Small intestine (tissue), 7 donors: ENCODE measurements at regions not wholly inside any gene's neighbourhood (a gene's known extent, or its start where the extent isn't known, plus 50 kb on each side); places are given as distances from the start of the nearest gene placed in this dataset.

Experiments
- DNase-seq, 2 donors: peaks; one replicate each; pipeline versions ENCODE4 v3.0.0 to v3.0.0-alpha.2; 2013
- FAIRE-seq: peaks from 2 replicates; lab custom pipeline; 2012; peaks lifted over from hg19 to GRCh38; lab: Jason Lieb, UNC
- H3K27ac ChIP-seq, 3 donors: one replicate each; pipeline ENCODE4 v1.5.1; 2013; ENCODE audit warnings: low read length in 2 of 3, mild to moderate bottlenecking in 2 of 3, control low read depth in 1 of 3, inconsistent platforms in 1 of 3, low read depth in 1 of 3, moderate library complexity in 1 of 3
- H3K27me3 ChIP-seq, 3 donors: one replicate each; pipeline ENCODE4 v1.6.1; 2013; ENCODE audit warnings: low read length in 3 of 3, inconsistent platforms in 1 of 3; ENCODE audit not compliant: control insufficient read depth in 3 of 3, insufficient read depth in 3 of 3
- H3K36me3 ChIP-seq, 3 donors: one replicate each; pipeline ENCODE4 v1.6.1; 2013; ENCODE audit warnings: low read length in 3 of 3, inconsistent platforms in 1 of 3, low read depth in 1 of 3, mild to moderate bottlenecking in 1 of 3, moderate library complexity in 1 of 3; ENCODE audit not compliant: control insufficient read depth in 3 of 3, insufficient read depth in 2 of 3
- H3K4me1 ChIP-seq, 3 donors: one replicate each; pipeline ENCODE4 v1.6.1; 2013; ENCODE audit warnings: low read length in 2 of 3, inconsistent platforms in 1 of 3, low read depth in 1 of 3, mild to moderate bottlenecking in 1 of 3, moderate library complexity in 1 of 3; ENCODE audit not compliant: control insufficient read depth in 3 of 3, insufficient read depth in 2 of 3
- H3K4me3 ChIP-seq, 3 donors: one replicate each; pipeline ENCODE4 v1.5.1; 2013; ENCODE audit warnings: low read length in 3 of 3, control low read depth in 1 of 3, inconsistent platforms in 1 of 3, low read depth in 1 of 3, mild to moderate bottlenecking in 1 of 3, moderate library complexity in 1 of 3
- H3K9me3 ChIP-seq, 2 donors: one replicate each; pipeline ENCODE4 v1.6.1; 2013; ENCODE audit warnings: low read depth in 1 of 2, low read length in 1 of 2; ENCODE audit not compliant: control insufficient read depth in 2 of 2, insufficient read depth in 1 of 2
- WGBS, 3 donors: extraction: QIAGEN DNeasy Blood & Tissue Kit; methylation state at CpG; one replicate each; pipeline ENCODE4 v1.1.7; 2013; 5-methylcytosine and 5-hydroxymethylcytosine counted together
- donor health status: healthy with polysubstance abuse.
- donor health status: control.
- donor health status: control.
- donor health status: Bipolar disorder and iron deficiency.
- donor health status: healthy.

DNA sequence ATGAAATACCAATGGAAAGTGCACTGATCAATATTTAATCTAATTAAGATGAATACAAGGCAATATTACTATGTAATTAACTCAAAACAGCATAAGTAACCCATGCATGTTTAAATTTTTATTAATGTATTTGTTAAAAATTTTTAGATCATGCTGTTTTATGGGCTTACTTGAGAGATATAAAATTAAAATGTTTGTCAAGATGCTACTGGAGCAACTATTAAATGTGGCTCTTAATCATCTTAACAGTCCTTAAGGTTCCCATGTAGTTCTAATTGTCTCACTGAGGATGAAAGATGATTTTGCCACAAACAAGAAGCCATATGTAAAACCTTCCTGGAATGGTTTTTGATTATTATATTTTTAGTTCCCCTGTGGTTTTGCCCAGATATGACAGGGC, 897.1 kb downstream of the KCNMA1 start:
- Histone ChIP-seq H3K36me3 (no peaks in the 10 kb centered on the region), H3K4me3 (no peak overlapping the region), H3K4me1 (no peaks in the 10 kb centered on the region), H3K27ac (no peak overlapping the region), H3K9me3 (no peaks in the 10 kb centered on the region), H3K27me3 (no peaks in the 10 kb centered on the region)
- FAIRE-seq (no peak), DNase-seq (no peak)

DNA sequence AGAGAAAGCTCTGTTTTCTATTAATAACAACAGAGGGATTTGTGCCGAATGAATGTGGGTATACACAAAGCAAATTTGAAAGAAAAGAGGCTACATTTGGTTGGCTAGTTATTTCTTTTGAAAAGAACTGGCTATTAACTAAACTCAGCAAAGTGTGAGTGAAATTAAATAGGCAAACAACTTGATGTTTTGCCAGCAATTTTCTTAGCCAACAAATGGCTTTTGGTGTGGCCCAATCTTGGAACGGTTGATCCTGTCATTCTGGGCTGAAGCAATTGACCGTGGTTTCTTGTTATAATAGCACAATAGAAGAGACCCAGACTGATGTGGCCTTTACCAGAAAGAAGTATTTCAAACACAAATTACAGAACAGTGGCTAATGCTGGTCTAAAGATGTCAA, 898.6 kb downstream of the KCNMA1 start:
- no peaks in the 10 kb centered on the region for H3K27me3 ChIP-seq
- DNase-seq = no peak
- no peak overlapping the region for H3K27ac ChIP-seq
- H3K4me1 ChIP-seq = no peaks in the 10 kb centered on the region
- H3K4me3 ChIP-seq = no peak overlapping the region
- 73 to 83% (median 80%) methylated on average over 3 of the region's 3 CpGs for WGBS, 3 donors
- no peak for FAIRE-seq
- no peaks in the 10 kb centered on the region for H3K36me3 ChIP-seq
- H3K9me3 ChIP-seq = no peaks in the 10 kb centered on the region

DNA sequence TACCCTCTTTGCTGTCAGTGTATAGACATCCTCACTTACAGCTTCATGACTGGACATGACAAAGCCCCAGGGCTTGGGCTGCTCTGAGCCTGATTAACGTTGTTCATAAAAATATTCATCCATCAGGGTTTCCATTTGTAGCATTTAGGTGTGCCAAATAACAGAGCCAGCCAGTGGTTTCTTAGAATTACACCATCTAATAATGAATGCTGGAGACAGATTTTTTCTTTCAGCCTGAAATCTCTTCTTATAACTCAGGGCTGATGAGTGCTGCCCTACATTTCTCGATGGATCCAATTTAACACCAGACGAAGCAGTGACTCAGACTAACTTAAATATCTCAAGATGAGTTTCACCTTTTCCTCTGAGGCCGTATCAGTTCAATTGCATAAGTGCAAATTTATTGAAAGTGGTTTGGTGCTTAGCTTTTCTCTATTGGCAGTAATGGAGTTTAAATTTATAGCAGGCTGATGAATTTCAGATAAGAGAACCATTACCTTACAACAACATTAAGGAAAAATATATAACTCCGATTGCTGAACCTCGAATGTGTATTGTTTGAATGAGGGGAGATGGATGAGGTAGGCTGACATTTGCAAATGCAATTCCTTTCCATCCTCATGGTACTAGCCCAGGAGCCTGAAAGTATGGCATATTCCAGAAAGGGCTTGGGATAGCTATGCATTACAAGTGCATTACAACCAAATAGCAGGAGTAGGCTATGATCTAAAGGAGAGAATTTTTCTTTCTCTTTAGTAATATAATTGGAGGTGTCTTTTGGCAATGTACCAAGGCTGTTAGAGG, 900.6 kb downstream of the KCNMA1 start:
- Histone ChIP-seq H3K4me1 (no peaks in the 10 kb centered on the region), H3K36me3 (no peaks in the 10 kb centered on the region), H3K27ac (no peak overlapping the region), H3K27me3 (no peaks in the 10 kb centered on the region), H3K9me3 (no peaks in the 10 kb centered on the region), H3K4me3 (no peak overlapping the region)
- 73 to 79% (median 77%) methylated on average over 6 of the region's 6 CpGs for WGBS, 3 donors
- DNase-seq = no peak
- FAIRE-seq = no peak

DNA sequence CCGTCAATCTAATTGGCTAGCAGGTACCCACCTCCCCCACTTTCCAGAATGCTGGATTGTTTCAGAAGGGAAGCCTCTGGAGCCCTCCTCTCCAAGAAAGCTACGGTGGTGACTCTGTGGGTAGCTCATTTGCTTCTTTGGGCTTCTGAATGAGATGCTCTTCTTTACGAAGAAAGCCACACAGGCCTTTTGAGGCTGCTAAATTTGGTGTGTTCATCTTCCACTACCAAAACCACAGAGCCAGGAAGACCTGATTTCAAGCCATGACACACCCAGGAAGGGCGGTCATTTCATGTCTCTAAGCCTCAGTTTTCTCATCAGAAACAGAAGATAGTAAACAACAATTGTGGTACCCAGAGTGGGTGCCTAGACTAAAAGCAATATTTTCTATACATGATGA, 901.2 kb downstream of the KCNMA1 start:
- 64 to 77% (median 66%) methylated on average over 4 of the region's 4 CpGs for WGBS, 3 donors
- FAIRE-seq = no peak
- Histone ChIP-seq H3K4me1 (no peaks in the 10 kb centered on the region), H3K9me3 (no peaks in the 10 kb centered on the region), H3K36me3 (no peaks in the 10 kb centered on the region), H3K4me3 (no peak overlapping the region), H3K27me3 (no peaks in the 10 kb centered on the region), H3K27ac (no peak overlapping the region)
- no peak for DNase-seq

DNA sequence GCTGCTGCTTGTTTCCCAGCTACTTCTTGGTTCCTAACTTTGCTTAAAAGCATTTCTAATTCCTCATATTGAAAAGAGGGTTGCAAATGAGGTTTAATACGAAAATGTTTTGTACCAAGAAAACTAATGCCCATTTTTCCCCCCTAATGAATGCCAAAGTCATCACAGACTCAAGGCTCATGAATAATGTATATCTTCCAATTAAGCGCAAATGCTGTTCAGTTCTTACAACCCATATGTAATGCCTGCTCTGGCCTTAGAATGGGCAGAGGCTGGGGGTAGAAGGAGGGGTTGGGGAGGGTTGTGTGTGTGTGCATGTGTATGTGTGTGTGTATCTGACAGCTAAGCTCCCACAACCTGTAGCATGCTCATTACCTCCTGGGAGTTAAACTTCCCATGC, 901.7 kb downstream of the KCNMA1 start:
- DNase-seq (no peak), FAIRE-seq (no peak)
- 62 to 74% (median 62%) methylated on average over 2 of the region's 2 CpGs for WGBS, 3 donors
- H3K4me1 ChIP-seq = no peaks in the 10 kb centered on the region
- no peak overlapping the region for H3K4me3 ChIP-seq
- no peaks in the 10 kb centered on the region for H3K36me3 ChIP-seq
- H3K27me3 ChIP-seq = no peaks in the 10 kb centered on the region
- H3K27ac ChIP-seq = no peak overlapping the region
- no peaks in the 10 kb centered on the region for H3K9me3 ChIP-seq

DNA sequence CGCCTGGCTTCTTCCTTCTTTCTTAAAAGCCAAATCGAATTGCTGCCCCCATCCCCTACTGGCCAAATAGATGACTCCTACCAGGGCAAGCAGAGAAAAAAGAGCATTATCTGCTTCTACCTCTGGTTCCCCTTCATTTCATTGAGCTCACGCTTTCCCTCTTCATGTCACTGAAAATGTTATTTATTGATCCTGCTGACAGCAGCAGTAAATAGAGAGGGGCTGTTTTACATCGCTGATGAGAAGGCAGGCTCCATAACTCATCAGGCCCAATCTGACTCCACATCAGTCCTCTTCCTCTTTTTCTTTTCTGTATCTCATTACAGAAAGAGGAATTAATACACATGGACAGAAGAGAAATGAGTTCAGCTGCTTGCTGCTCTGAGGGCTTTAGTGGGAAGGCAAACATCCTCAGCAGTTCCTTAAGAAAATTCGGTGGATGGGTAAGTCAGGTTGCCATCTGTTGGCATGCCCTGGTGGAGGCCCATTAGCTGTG, 904.1 kb downstream of the KCNMA1 start:
- 61 to 76% (median 64%) methylated on average over 5 of the region's 5 CpGs for WGBS, 3 donors
- Histone ChIP-seq H3K9me3 (no peaks in the 10 kb centered on the region), H3K4me3 (no peak overlapping the region), H3K27me3 (no peaks in the 10 kb centered on the region), H3K27ac (no peak overlapping the region), H3K36me3 (no peaks in the 10 kb centered on the region), H3K4me1 (no peaks in the 10 kb centered on the region)
- DNase-seq (no peak), FAIRE-seq (no peak)

DNA sequence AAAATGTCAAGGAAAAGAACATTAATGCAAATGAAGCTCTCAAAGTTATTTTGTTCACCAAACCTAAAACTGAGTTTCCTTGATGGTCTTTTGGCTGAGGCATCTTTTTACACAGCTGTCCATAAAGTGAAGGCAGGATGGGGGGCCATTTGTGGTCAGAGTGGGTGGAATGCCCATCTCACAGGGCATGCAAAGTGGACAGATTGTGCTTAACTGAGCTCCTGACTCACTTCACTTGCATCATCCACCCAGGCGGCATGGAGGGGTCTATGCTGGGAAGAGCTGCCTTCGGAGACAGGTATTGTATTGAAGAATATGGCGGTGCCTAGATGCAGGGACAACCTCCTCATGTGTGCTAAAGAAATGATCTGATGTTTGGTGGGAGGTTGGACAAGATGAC, 905.3 kb downstream of the KCNMA1 start:
- no peak for FAIRE-seq
- Histone ChIP-seq H3K36me3 (no peaks in the 10 kb centered on the region), H3K4me1 (no peaks in the 10 kb centered on the region), H3K9me3 (no peaks in the 10 kb centered on the region), H3K4me3 (no peak overlapping the region), H3K27me3 (no peaks in the 10 kb centered on the region), H3K27ac (no peak overlapping the region)
- DNase-seq = no peak
- whole genome bisulfite sequencing, 3 donors = 93 to 95% (median 93%) methylated on average over 3 of the region's 3 CpGs

DNA sequence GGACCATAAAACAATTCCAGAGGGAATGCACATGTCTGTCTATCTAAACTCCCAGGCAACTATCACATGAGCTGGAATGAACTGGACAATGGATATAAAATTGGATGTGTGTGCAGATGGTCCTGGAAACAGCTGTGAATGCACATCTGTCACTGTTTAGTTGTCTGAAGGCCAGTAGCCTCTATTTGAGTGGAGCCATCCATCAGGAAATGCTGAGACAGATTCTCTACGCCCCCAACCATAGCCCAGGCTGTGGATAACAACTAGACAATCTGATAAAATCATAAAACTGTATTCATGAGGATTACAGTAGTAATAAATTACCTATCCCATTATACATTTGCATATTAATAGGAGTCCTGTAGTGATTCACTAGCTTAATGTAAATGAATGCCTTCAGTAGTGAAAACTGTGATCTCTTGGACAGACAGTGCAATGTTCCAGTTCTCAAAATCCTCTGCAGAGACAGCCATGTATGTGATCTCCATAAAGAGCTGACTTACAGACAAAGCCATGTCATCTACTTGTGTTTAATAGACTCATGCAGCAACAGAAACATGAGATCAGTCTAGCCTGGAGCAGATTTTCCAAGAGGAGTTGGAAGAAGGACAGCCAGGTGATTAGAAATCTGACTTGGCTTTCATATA, 907.6 kb downstream of the KCNMA1 start:
- H3K4me1 ChIP-seq = no peaks in the 10 kb centered on the region
- H3K27ac ChIP-seq = no peak overlapping the region
- no peak overlapping the region for H3K4me3 ChIP-seq
- WGBS, 3 donors = 4 to 35% (median 27%) methylated on average over 1 of the region's 1 CpG
- FAIRE-seq = no peak
- H3K9me3 ChIP-seq = no peaks in the 10 kb centered on the region
- H3K36me3 ChIP-seq = no peaks in the 10 kb centered on the region
- no peaks in the 10 kb centered on the region for H3K27me3 ChIP-seq
- no peak for DNase-seq
